Neural cell (in vitro differentiated cells): ENCODE measurements at regions not wholly inside any gene's neighbourhood (a gene's known extent, or its start where the extent isn't known, plus 50 kb on each side); places are given as distances from the start of the nearest gene placed in this dataset.

ENCODE experiments used
- H2AFZ ChIP-seq: fragments of 200-600, 300-800 bp; sonication (generic), shearing (Covaris generic); 2 replicates; pipeline ENCODE4 v1.6.0; 2014; ENCODE audit warnings: low read depth, mild to moderate bottlenecking, antibody characterized with exemption, low read length, moderate library complexity
- H3F3A ChIP-seq: fragments of 200-600 bp; shearing (Covaris generic); 2 replicates; pipeline ENCODE4 v1.6.1; 2016; ENCODE audit warnings: mild to moderate bottlenecking, moderate library complexity, mixed read lengths, antibody characterized with exemption, low read length; ENCODE audit not compliant: insufficient read depth, poor library complexity, severe bottlenecking
- H3K27ac ChIP-seq: fragments of 200-600, 300-800 bp; sonication (generic), shearing (Covaris generic); 2 replicates; pipeline ENCODE4 v1.5.1; 2014; ENCODE audit warnings: mild to moderate bottlenecking, low read length, moderate library complexity
- H3K27me3 ChIP-seq: fragments of 300-800, 200-600 bp; sonication (generic), shearing (Covaris generic); 2 replicates; pipeline ENCODE4 v1.6.0; 2014; ENCODE audit warnings: mild to moderate bottlenecking, low read depth, low read length, moderate library complexity; ENCODE audit not compliant: insufficient read depth
- H3K36me3 ChIP-seq: fragments of 300-800, 200-600 bp; sonication (generic), shearing (Covaris generic); 2 replicates; pipeline ENCODE4 v1.5.1; 2014; ENCODE audit warnings: mild to moderate bottlenecking, antibody characterized with exemption, low read length, moderate library complexity; ENCODE audit not compliant: insufficient read depth
- H3K4me2 ChIP-seq: fragments of 300-800, 200-600 bp; sonication (generic), shearing (Covaris generic); 2 replicates; pipeline ENCODE4 v1.6.0; 2014; ENCODE audit warnings: mild to moderate bottlenecking, low read length
- H3K4me3 ChIP-seq: fragments of 300-800, 200-600 bp; sonication (generic), shearing (Covaris generic); 2 replicates; pipeline ENCODE4 v1.5.1; 2014; ENCODE audit warnings: mild to moderate bottlenecking, low read length, moderate library complexity
- H3K79me2 ChIP-seq: fragments of 200-600 bp; shearing (Covaris generic); replicated peaks from 2 replicates; pipeline ENCODE4 v1.6.0; 2014; ENCODE audit warnings: mild to moderate bottlenecking, low read length, moderate library complexity; ENCODE audit not compliant: insufficient read depth
- H3K9ac ChIP-seq: fragments of 300-800, 200-600 bp; sonication (generic), shearing (Covaris generic); 2 replicates; pipeline ENCODE4 v1.6.1; 2016; ENCODE audit warnings: mild to moderate bottlenecking, low read length, mixed read lengths
- H3K9me2 ChIP-seq: fragments of 200-600 bp; shearing (Covaris generic); 2 replicates; pipeline ENCODE4 v1.6.1; 2016; ENCODE audit warnings: mild to moderate bottlenecking, low read length, mixed read lengths; ENCODE audit not compliant: insufficient read depth
- H3K9me3 ChIP-seq: fragments of 200-600, 300-800 bp; sonication (generic), shearing (Covaris generic); 2 replicates; pipeline ENCODE4 v1.6.1; 2016; ENCODE audit warnings: mild to moderate bottlenecking, mixed run types, low read length, moderate library complexity, mixed read lengths
- H4K20me1 ChIP-seq: fragments of 200-600 bp; shearing (Covaris generic); 2 replicates; pipeline ENCODE4 v1.6.1; 2016; ENCODE audit warnings: mild to moderate bottlenecking, mixed run types; ENCODE audit not compliant: insufficient read depth
- EP300 ChIP-seq: fragments of 450-650 bp; conservative IDR thresholded peaks from 2 replicates; pipeline ENCODE4 v1.6.1; 2014; ENCODE audit warnings: antibody characterized with exemption, mild to moderate bottlenecking, moderate library complexity; ENCODE audit not compliant: poor library complexity, severe bottlenecking
- EZH2 ChIP-seq: fragments of 200-600, 300-800 bp; shearing (Covaris generic), sonication (generic); IDR thresholded peaks from 2 replicates; pipeline ENCODE4 v1.6.1; 2014; ENCODE audit warnings: antibody characterized with exemption, low read length, borderline replicate concordance, mild to moderate bottlenecking; ENCODE audit not compliant: insufficient read depth, poor library complexity, severe bottlenecking
- MXI1 ChIP-seq: fragments of 450-650 bp; conservative IDR thresholded peaks from 2 replicates; pipeline ENCODE4 v1.6.1; 2014; ENCODE audit warnings: antibody characterized with exemption, mild to moderate bottlenecking; ENCODE audit not compliant: poor library complexity, severe bottlenecking
- POLR2AphosphoS5 ChIP-seq: IDR thresholded peaks from 2 replicates; pipeline ENCODE4 v1.6.1; 2012
- RAD21 ChIP-seq: fragments of 450-650 bp; conservative IDR thresholded peaks from 2 replicates; pipeline ENCODE4 v1.6.1; 2014; ENCODE audit warnings: antibody characterized with exemption, mild to moderate bottlenecking, moderate library complexity
- REST ChIP-seq: IDR thresholded peaks from 2 replicates; pipeline ENCODE4 v1.6.1; 2012; ENCODE audit warnings: borderline replicate concordance
- SMC3 ChIP-seq: fragments of 450-650 bp; conservative IDR thresholded peaks from 2 replicates; pipeline ENCODE4 v1.6.1; 2014; ENCODE audit warnings: antibody characterized with exemption, mild to moderate bottlenecking, moderate library complexity; ENCODE audit not compliant: poor library complexity
- TAF1 ChIP-seq: IDR thresholded peaks from 2 replicates; pipeline ENCODE4 v1.6.1; 2012; ENCODE audit warnings: low read depth
- TF ChIP-seq, protein P1 (sequence below): fragments of 450-650 bp; IDR thresholded peaks from 2 replicates; pipeline ENCODE4 v1.5.1; 2014; ENCODE audit warnings: antibody characterized with exemption, mild to moderate bottlenecking, moderate library complexity; ENCODE audit not compliant: poor library complexity, severe bottlenecking

- Histone ChIP-seq H3K9me3 (no peaks in the 10 kb centered on the region), H3K9ac (no peak overlapping the region), H3K27me3 (no peaks in the 10 kb centered on the region), H3K4me2 (no peak overlapping the region), H3K79me2 (no peaks in the 10 kb centered on the region), H3F3A (no peaks in the 10 kb centered on the region), H4K20me1 (no peaks in the 10 kb centered on the region), H3K4me3 (no peak overlapping the region), H2AFZ (no peak overlapping the region), H3K27ac (no peak overlapping the region), H3K36me3 (no peaks in the 10 kb centered on the region), H3K9me2 (no peaks in the 10 kb centered on the region)
- TF ChIP-seq EP300 (no peak), EZH2 (no peak), TAF1 (no peak), RAD21 (no peak), SMC3 (no peak), REST (no peak), MXI1 (no peak), POLR2AphosphoS5 (no peak)
- TF ChIP-seq, protein P1, sequence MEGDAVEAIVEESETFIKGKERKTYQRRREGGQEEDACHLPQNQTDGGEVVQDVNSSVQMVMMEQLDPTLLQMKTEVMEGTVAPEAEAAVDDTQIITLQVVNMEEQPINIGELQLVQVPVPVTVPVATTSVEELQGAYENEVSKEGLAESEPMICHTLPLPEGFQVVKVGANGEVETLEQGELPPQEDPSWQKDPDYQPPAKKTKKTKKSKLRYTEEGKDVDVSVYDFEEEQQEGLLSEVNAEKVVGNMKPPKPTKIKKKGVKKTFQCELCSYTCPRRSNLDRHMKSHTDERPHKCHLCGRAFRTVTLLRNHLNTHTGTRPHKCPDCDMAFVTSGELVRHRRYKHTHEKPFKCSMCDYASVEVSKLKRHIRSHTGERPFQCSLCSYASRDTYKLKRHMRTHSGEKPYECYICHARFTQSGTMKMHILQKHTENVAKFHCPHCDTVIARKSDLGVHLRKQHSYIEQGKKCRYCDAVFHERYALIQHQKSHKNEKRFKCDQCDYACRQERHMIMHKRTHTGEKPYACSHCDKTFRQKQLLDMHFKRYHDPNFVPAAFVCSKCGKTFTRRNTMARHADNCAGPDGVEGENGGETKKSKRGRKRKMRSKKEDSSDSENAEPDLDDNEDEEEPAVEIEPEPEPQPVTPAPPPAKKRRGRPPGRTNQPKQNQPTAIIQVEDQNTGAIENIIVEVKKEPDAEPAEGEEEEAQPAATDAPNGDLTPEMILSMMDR: no peak
Observed at GRCh38 chr5:121668635-121669034, 183.0 kb upstream of the FTMT start.

DNA sequence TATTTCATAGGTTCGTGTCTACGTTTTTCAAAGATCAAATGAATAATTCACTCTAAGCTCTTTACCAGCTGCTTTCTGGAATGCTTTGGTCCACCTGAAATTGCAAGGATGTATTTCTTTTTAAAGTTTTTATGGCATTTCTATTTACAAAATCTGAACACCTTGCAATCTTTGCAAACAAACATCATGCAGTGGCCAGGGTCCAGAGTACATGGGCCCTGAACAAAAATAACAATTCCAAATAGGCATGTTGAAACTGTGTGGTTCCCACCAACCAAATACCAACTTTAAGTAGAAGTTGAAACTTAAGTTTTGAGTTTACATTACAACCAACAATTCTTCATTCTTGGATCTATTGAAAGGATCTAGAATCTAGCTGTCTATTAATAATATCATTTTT, 180.1 kb upstream of the FTMT start:
- no peaks in the 10 kb centered on the region for H3K79me2 ChIP-seq
- H3K36me3 ChIP-seq: no peaks in the 10 kb centered on the region
- no peaks in the 10 kb centered on the region for H3K27me3 ChIP-seq
- no peak overlapping the region for H3K9ac ChIP-seq
- no peak for TF ChIP-seq EP300
- TF ChIP-seq MXI1: no peak
- no peak for TF ChIP-seq RAD21
- no peak for TF ChIP-seq SMC3
- no peak for TF ChIP-seq POLR2AphosphoS5
- TF ChIP-seq TAF1: no peak
- TF ChIP-seq REST: no peak
- TF ChIP-seq, protein P1: no peak
- no peak for TF ChIP-seq EZH2
- H3K27ac ChIP-seq: no peak overlapping the region
- no peaks in the 10 kb centered on the region for H3K9me2 ChIP-seq
- H4K20me1 ChIP-seq: no peaks in the 10 kb centered on the region
- no peak overlapping the region for H2AFZ ChIP-seq
- no peaks in the 10 kb centered on the region for H3K9me3 ChIP-seq
- H3K4me2 ChIP-seq: no peak overlapping the region
- no peaks in the 10 kb centered on the region for H3F3A ChIP-seq
- H3K4me3 ChIP-seq: no peak overlapping the region
